ENCODE measurements at regions not wholly inside any gene's neighbourhood (a gene's known extent, or its start where the extent isn't known, plus 50 kb on each side); places are given as distances from the start of the nearest gene placed in this dataset.

GRCh38 chr4:153963216-153963615, 174.3 kb upstream of the SFRP2 start:
- Histone ChIP-seq H3K36me3 (no peaks in the 10 kb centered on the region), H3K9me3 (no peaks in the 10 kb centered on the region), H3K4me3 (ENCODE audit: low read depth in 1 of 2, low read length in 1 of 2) (no peak overlapping the region), H3K27ac (no peak overlapping the region), H3K4me1 (ENCODE audit: control insufficient read depth in 1 of 2, insufficient read depth in 1 of 2, low read depth in 1 of 2, low read length in 1 of 2) (no peaks in the 10 kb centered on the region), H3K27me3 (peaks cover 46% of the 10 kb centered on the region)
- TF ChIP-seq, protein P1, sequence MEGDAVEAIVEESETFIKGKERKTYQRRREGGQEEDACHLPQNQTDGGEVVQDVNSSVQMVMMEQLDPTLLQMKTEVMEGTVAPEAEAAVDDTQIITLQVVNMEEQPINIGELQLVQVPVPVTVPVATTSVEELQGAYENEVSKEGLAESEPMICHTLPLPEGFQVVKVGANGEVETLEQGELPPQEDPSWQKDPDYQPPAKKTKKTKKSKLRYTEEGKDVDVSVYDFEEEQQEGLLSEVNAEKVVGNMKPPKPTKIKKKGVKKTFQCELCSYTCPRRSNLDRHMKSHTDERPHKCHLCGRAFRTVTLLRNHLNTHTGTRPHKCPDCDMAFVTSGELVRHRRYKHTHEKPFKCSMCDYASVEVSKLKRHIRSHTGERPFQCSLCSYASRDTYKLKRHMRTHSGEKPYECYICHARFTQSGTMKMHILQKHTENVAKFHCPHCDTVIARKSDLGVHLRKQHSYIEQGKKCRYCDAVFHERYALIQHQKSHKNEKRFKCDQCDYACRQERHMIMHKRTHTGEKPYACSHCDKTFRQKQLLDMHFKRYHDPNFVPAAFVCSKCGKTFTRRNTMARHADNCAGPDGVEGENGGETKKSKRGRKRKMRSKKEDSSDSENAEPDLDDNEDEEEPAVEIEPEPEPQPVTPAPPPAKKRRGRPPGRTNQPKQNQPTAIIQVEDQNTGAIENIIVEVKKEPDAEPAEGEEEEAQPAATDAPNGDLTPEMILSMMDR (IDR thresholded peaks at IDR 0.05): no peak

DNA sequence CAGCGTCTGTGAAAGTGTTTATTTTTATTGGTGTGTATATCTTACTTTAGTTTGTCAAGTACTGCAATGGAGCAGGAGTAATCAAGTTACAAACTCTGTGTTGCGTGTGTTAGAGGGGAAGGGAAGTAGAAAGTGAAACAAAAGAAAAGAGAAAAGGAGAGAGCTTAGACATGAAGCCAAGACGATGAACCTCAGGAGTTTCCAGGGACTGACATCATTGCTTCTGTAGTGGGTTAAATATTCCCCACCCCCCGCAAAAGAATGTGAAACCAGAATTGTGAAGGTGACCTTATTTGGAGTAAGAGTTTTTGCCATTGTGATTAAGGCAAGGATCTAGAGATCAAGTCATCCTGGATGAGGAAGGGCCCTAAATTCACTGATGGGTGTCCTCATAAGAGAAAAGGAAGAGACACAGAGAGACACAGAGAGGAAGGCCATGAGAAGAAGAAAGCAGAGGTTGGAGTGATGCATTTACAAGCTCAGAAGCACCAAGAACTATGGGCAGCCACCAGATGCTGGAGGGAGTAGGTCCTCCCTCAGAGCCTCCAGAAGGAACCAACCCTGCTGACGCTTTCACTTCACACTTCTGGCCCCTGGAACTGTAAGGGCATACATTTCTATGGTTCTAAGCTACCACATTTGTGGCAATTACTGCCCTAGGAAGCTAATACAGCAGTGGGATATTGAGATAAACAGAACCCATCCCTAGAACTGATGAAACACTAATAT, 173.6 kb upstream of the SFRP2 start:
- H3K4me3 ChIP-seq (ENCODE audit: low read depth in 1 of 2, low read length in 1 of 2): no peak overlapping the region
- no peak overlapping the region for H3K27ac ChIP-seq
- H3K9me3 ChIP-seq: no peaks in the 10 kb centered on the region
- peaks cover 42% of the 10 kb centered on the region for H3K27me3 ChIP-seq
- H3K36me3 ChIP-seq: no peaks in the 10 kb centered on the region
- no peaks in the 10 kb centered on the region for H3K4me1 ChIP-seq (ENCODE audit: control insufficient read depth in 1 of 2, insufficient read depth in 1 of 2, low read depth in 1 of 2, low read length in 1 of 2)
- TF ChIP-seq, protein P1 (IDR thresholded peaks at IDR 0.05): no peak

- H3K36me3 ChIP-seq: no peaks in the 10 kb centered on the region
- no peak overlapping the region for H3K4me3 ChIP-seq (ENCODE audit: low read depth in 1 of 2, low read length in 1 of 2)
- TF ChIP-seq, protein P1 (IDR thresholded peaks at IDR 0.05): no peak
- H3K9me3 ChIP-seq: no peaks in the 10 kb centered on the region
- peaks cover 0 to 3% of the 10 kb centered on the region in 2 experiments for H3K4me1 ChIP-seq (ENCODE audit: control insufficient read depth in 1 of 2, insufficient read depth in 1 of 2, low read depth in 1 of 2, low read length in 1 of 2)
- H3K27me3 ChIP-seq: peaks cover 25% of the 10 kb centered on the region
- H3K27ac ChIP-seq: no peak overlapping the region
Measured at GRCh38 chr4:153955327-153955726, 166.4 kb upstream of the SFRP2 start.

- H3K9me3 ChIP-seq: no peaks in the 10 kb centered on the region
- H3K36me3 ChIP-seq: no peaks in the 10 kb centered on the region
- TF ChIP-seq, protein P1 (IDR thresholded peaks at IDR 0.05): no peak
Measured at GRCh38 chr4:153954654-153955053, 165.8 kb upstream of the SFRP2 start.

DNA sequence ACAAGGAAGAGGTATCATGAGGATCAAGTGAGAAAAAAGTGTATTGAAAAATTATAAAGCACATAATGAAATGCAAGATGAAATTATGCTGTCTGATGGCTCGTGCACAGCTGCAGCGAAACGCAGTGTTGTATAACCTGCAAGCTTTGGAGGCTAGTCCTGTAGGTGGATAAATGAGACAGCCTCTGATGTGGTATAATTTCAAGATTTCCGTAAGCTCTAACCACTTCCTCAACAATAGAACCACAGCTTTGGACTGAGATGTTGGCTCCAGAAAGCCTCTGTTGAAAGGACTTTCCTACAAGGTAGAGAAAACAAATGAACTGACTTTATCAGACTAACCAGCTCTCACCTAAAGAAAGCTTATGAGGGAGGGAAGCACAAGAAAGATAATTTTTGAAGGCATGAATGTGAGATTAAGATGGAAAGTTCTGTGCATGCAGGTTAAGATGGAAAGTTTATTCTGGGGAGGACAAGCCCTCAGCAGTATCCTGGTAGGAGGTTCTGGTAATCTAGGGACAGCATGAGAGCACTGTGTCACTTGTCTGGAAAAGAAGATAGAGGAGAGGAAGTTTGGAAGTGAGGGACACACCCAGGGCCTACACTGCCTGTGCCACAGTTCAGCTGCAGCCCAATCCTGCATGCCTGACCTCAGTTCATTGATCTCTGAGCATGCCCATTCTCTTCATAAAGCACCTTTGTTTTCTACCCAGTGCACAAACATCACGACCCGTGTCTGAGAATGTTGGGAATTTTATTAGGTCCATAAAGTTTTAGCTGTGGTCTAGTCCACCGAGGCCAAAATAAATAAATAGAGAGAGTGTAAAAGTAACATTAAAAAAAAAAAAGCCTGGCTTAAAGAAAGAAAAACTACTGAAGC, 161.5 kb upstream of the SFRP2 start:
- H3K9me3 ChIP-seq: no peaks in the 10 kb centered on the region
- TF ChIP-seq, protein P1 (IDR thresholded peaks at IDR 0.05): no peak
- H3K27me3 ChIP-seq: peaks cover 36% of the 10 kb centered on the region
- no peak overlapping the region for H3K27ac ChIP-seq
- H3K4me1 ChIP-seq (ENCODE audit: control insufficient read depth in 1 of 2, insufficient read depth in 1 of 2, low read depth in 1 of 2, low read length in 1 of 2): peaks cover 0 to 26% of the 10 kb centered on the region in 2 experiments
- no peaks in the 10 kb centered on the region for H3K36me3 ChIP-seq
- H3K4me3 ChIP-seq (ENCODE audit: low read depth in 1 of 2, low read length in 1 of 2): no peak overlapping the region

More at GRCh38 chr4:153954654-153955053, 165.8 kb upstream of the SFRP2 start:
- Histone ChIP-seq H3K4me3 (ENCODE audit: low read depth in 1 of 2, low read length in 1 of 2) (no peak overlapping the region), H3K4me1 (ENCODE audit: control insufficient read depth in 1 of 2, insufficient read depth in 1 of 2, low read depth in 1 of 2, low read length in 1 of 2) (peaks cover 0 to 10% of the 10 kb centered on the region in 2 experiments), H3K27me3 (peaks cover 25% of the 10 kb centered on the region), H3K27ac (no peak overlapping the region)

All from neutrophil (primary cell).